WERI-Rb-1 (cell line): ENCODE measurements at regions not wholly inside any gene's neighbourhood (a gene's known extent, or its start where the extent isn't known, plus 50 kb on each side); places are given as distances from the start of the nearest gene placed in this dataset.

ENCODE experiments used
- DNase-seq: peaks from one replicate; pipeline ENCODE4 v3.0.0-alpha.2; 2020
- H3K27ac ChIP-seq: fragments of 250-450 bp; sonication (Bioruptor Pico); 2 replicates; pipeline ENCODE4 v1.5.1; 2020; ENCODE audit warnings: mild to moderate bottlenecking, moderate library complexity
- H3K27me3 ChIP-seq: fragments of 250-450 bp; sonication (Bioruptor Pico); 2 replicates; pipeline ENCODE4 v1.5.1; 2021; ENCODE audit warnings: mild to moderate bottlenecking, low read depth, moderate library complexity; ENCODE audit not compliant: insufficient read depth, severe bottlenecking
- H3K36me3 ChIP-seq: fragments of 250-450 bp; sonication (Bioruptor Pico); 2 replicates; pipeline ENCODE4 v1.5.1; 2020; ENCODE audit warnings: mild to moderate bottlenecking, moderate library complexity
- H3K4me3 ChIP-seq: 2 replicates; pipeline ENCODE4 v1.5.1; 2011; ENCODE audit warnings: low read depth, mild to moderate bottlenecking, control low read depth, low read length
- H3K9me3 ChIP-seq: fragments of 250-450 bp; sonication (Bioruptor Pico); 2 replicates; pipeline ENCODE4 v1.5.1; 2021; ENCODE audit warnings: mild to moderate bottlenecking, moderate library complexity; ENCODE audit not compliant: severe bottlenecking
- TF ChIP-seq, protein P1 (sequence below): IDR thresholded peaks from 2 replicates; pipeline ENCODE4 v1.5.1; 2011; ENCODE audit warnings: low read depth, mild to moderate bottlenecking, control low read depth, inconsistent platforms, low read length

DNA sequence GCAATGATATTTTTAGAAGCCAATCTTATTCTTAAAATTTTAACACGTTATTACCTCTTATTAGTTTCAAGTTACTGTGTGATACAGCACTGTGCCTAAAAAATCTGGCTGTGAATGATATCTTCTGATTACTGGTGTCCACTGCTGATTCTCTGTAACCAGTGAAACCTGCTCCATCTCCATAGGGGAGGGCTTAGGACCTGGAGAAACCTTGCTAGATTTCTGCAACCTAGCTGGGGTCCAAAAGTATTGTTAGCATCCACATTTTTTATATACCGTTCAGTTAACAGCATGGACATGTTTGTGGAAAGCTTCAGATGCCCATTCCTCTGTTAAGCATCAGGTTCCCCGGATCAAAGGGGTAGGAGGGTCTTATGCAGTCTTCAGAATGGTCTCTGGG, 193.9 kb upstream of the TOPAZ1 start:
- DNase-seq = no peak
- no peak overlapping the region for H3K27ac ChIP-seq
- no peak overlapping the region for H3K4me3 ChIP-seq
- TF ChIP-seq, protein P1, sequence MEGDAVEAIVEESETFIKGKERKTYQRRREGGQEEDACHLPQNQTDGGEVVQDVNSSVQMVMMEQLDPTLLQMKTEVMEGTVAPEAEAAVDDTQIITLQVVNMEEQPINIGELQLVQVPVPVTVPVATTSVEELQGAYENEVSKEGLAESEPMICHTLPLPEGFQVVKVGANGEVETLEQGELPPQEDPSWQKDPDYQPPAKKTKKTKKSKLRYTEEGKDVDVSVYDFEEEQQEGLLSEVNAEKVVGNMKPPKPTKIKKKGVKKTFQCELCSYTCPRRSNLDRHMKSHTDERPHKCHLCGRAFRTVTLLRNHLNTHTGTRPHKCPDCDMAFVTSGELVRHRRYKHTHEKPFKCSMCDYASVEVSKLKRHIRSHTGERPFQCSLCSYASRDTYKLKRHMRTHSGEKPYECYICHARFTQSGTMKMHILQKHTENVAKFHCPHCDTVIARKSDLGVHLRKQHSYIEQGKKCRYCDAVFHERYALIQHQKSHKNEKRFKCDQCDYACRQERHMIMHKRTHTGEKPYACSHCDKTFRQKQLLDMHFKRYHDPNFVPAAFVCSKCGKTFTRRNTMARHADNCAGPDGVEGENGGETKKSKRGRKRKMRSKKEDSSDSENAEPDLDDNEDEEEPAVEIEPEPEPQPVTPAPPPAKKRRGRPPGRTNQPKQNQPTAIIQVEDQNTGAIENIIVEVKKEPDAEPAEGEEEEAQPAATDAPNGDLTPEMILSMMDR = no peak
- peaks cover 2% of the 10 kb centered on the region for H3K27me3 ChIP-seq
- H3K36me3 ChIP-seq = no peaks in the 10 kb centered on the region
- no peaks in the 10 kb centered on the region for H3K9me3 ChIP-seq

DNA sequence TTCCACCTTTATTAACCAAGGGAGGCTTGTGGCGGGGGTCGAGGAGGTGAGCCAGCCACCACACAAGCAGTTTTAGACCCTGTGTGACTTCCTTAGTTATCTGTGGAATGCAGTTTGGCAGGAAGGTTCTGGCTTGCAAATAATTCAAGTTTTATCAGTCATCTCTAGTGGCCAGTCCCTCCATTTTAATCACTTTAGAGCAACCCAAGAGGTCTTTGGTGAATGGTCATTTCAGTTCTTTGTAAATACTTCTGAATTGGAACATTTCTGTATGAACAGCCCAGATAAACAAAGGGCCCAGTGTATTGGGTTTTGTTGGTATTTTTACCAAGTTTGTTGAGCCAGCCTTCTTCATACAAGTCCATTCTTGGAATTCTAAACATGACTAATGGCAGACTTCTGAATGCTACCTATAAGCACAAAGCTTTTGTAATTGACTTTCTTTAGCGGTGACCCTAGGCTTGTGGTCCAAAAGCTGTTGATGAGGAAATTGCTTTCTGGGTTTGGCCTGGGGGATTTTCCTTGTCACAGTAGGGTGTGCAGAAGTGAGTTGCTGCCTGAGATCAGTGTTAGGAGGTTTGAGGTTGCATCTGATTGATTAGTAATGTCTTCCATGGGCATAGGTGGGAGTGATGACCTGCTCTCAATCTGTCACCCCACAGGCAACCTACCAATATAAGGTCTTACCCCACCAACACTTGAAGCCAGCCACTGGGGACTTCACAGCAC, 193.3 kb upstream of the TOPAZ1 start:
- no peak overlapping the region for H3K4me3 ChIP-seq
- H3K27me3 ChIP-seq = peaks cover 2% of the 10 kb centered on the region
- no peaks in the 10 kb centered on the region for H3K9me3 ChIP-seq
- TF ChIP-seq, protein P1 = no peak
- no peak overlapping the region for H3K27ac ChIP-seq
- no peaks in the 10 kb centered on the region for H3K36me3 ChIP-seq
- no peak for DNase-seq

DNA sequence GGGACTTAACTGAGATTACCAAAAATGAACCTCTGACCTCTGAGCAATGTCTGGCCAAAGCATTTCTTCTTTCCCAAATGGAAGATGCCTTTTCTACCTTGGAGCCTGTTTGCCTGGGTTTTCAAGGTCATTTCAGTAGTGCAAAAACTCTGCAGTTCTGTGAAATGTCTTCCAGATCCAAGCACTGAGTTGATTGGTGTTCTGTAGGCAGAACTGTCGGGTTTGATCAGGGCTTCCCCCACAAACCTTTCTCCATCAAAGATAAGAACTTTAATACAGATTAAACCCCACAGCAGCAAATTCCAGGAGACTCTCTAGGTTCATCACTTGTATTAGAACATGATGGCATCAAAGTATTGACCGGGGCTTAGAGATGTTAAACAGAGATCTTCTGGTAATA, 192.7 kb upstream of the TOPAZ1 start:
- Histone ChIP-seq H3K4me3 (no peak overlapping the region), H3K36me3 (no peaks in the 10 kb centered on the region), H3K9me3 (no peaks in the 10 kb centered on the region), H3K27ac (no peak overlapping the region), H3K27me3 (peaks cover 2% of the 10 kb centered on the region)
- DNase-seq = no peak
- TF ChIP-seq, protein P1 = no peak

DNA sequence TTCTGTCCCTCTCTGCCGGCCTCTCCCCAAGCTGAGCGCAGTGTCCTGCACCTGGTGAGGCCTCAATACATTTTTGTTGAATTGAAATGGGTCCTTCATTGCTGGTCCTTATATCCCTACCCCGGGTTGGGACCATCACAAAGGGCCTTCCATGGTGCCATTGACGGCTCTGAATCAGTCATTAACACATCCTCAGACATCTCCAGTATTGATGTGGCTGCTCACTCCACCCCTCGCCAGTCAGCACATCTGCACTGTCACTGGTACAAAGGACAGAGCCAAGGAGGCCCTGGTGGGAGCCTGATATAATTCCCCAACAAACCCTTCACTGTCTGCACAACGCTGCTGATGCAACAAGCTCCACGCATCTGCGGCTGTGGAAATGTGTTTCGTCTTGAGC, 191.6 kb upstream of the TOPAZ1 start:
- DNase-seq = no peak
- no peaks in the 10 kb centered on the region for H3K9me3 ChIP-seq
- H3K27me3 ChIP-seq = peaks cover 2% of the 10 kb centered on the region
- no peaks in the 10 kb centered on the region for H3K36me3 ChIP-seq
- H3K27ac ChIP-seq = no peak overlapping the region
- TF ChIP-seq, protein P1 = no peak
- no peak overlapping the region for H3K4me3 ChIP-seq

DNA sequence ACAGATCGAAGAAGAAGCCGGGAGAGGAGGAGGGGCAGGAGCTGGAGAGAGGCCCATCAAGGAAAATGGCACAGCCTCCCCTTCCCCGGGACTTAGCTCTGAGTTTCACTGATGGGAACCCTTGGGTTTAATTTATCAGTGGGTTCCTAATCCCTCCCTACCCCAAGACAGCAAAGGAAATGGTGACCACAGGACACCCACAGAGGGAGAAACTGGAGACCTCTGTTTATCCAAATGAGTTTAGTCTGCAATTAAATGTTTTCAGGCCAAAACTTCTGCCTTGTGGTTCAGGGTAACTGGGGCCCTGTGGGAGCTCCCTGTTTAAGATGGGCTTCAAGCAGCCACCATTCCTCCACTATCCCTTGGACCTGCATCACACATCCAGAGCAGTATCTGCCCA, 190.8 kb upstream of the TOPAZ1 start:
- Histone ChIP-seq H3K27me3 (peaks cover under 1% of the 10 kb centered on the region), H3K4me3 (no peak overlapping the region), H3K36me3 (no peaks in the 10 kb centered on the region), H3K9me3 (no peaks in the 10 kb centered on the region), H3K27ac (no peak overlapping the region)
- no peak for DNase-seq
- TF ChIP-seq, protein P1 = no peak

DNA sequence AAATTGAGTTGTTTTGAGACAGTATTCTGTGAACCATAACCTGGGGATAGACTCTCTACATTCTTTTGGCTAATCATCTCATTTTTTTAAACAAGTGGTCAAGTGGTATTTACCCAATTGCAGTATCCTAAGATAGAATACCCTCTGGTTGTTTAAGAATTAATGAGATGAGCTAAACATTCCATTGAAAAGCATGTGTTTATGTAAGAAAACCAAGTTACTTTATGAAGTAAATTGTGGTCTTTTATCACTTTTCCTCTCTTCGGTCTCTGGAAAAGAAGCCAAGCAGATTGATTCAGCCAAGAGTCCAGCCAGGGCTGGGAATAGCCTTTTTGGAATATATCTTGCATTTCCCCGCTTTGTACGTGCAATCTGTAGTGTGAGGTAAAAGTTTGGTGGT, 185.7 kb upstream of the TOPAZ1 start:
- DNase-seq = no peak
- Histone ChIP-seq H3K27me3 (peaks cover 7% of the 10 kb centered on the region), H3K36me3 (no peaks in the 10 kb centered on the region), H3K4me3 (no peak overlapping the region), H3K9me3 (no peaks in the 10 kb centered on the region), H3K27ac (no peak overlapping the region)
- TF ChIP-seq, protein P1 = no peak
